PC-9 (cell line): ENCODE measurements at regions not wholly inside any gene's neighbourhood (a gene's known extent, or its start where the extent isn't known, plus 50 kb on each side); places are given as distances from the start of the nearest gene placed in this dataset.

ENCODE experiments used
- CTCF ChIP-seq: fragments of 200-600 bp; sonication (generic); conservative IDR thresholded peaks from 2 replicates; pipeline ENCODE4 v1.6.1; 2017; ENCODE audit warnings: mixed run types, antibody characterized with exemption, mild to moderate bottlenecking, moderate library complexity
- EZH2 ChIP-seq: fragments of 200-600 bp; sonication (generic); IDR thresholded peaks from 2 replicates; pipeline ENCODE4 v1.8.0; 2017; ENCODE audit warnings: antibody characterized with exemption, low read depth

DNA sequence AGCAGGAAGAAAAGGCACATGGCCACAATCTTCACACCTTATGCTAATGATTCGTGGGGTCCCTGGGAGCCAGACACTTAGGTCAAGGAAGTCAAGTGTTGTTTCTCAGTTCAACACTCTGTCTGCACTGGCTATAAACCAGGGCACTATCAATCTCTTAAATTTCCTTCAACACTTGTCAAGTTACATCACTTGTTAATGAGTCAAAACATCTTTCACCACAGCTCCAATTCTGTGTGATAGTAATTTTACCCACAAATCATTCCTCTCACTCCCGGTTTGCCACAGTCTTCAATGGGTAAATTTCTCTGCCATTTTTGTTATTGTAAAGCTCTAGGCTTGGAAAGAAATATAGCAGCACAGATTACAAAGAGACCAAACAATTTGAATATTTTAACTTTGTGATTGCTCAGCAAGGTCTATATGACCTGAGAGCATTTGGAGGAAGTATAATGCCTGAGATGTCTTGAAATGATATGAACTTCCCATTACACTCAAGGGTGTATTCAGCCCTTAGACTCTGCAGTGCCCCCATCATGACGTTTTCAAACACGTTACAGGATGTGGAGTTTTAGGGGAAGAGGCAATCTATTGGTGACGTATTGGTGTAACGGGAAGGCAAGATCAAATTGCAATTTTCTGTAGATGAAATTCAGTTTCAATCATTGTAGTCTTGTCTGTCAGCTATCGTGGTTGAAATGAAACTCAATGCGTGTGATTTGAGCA lies 78.7 kb downstream of the ICOS start:
- no peak for TF ChIP-seq EZH2
- TF ChIP-seq CTCF: no peak
